Right ventricle myocardium inferior (tissue), 1 donor: ENCODE measurements at regions not wholly inside any gene's neighbourhood (a gene's known extent, or its start where the extent isn't known, plus 50 kb on each side); places are given as distances from the start of the nearest gene placed in this dataset.

Experiments used
- ATAC-seq: fragments of 200-7000 bp; cut with Tn5 transposase; one replicate; pipeline ENCODE4 v1.9.1; 2020; ENCODE audit warnings: mild to moderate bottlenecking, moderate library complexity
- DNase-seq: peaks from one replicate; pipeline ENCODE4 v3.0.0; 2021; ENCODE audit errors: missing footprints
- intact Hi-C: fragments of 100-400 bp; cut with DNase I; formaldehyde crosslinking; loops from one replicate; pipeline ENCODE4 v1.11.0; 2022
- donor health status: DM: no; HTN: yes; CAD: no; lungs with severe emphysema.

DNA sequence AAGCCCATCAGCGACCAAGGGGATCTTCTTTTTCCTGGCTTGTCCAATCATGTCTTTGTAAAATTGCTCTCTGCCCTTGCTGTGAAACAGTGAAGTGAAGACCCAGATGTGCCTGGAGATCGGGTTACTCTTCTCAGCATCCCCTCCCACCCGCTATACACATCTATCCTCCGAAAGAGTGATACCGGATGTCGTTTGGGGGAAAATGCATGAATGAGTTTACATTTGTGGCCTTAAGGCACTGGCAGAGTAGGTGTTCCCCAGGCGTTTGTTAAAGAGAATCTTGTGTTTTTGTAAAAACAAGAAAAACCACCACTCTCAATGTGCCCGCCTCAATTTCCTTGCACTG lies 528.3 kb downstream of the CMPK2 start:
- ATAC-seq (no peak), DNase-seq (no peak)
- intact Hi-C loops, result no loop called here

DNA sequence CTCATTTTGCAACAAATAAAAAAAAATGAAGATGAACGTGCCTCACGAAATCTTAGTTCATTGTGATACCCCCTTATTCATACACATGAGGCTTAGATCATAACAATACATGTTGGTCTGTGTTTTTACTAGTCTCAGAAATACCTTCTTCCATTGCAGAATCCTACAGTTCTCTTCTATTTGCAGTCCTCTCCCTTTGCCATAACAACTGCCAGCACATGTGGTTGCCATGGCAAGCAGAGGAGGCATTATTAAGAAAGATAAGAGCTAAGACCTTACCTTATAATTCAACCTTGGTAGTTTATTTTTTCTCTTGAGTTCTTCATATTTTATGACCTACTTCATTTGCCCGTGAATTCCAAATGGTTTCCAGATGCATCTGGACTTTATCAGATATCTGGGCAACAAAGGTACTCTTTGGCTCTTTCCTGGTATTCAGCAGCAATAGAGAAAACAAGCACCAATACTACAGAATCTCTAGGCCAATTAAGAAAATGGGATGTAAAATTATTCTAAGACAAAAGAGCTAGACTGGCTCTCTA lies 524.0 kb downstream of the CMPK2 start:
- intact Hi-C loops, result no loop called here
- DNase-seq (no peak), ATAC-seq (no peak)

DNA sequence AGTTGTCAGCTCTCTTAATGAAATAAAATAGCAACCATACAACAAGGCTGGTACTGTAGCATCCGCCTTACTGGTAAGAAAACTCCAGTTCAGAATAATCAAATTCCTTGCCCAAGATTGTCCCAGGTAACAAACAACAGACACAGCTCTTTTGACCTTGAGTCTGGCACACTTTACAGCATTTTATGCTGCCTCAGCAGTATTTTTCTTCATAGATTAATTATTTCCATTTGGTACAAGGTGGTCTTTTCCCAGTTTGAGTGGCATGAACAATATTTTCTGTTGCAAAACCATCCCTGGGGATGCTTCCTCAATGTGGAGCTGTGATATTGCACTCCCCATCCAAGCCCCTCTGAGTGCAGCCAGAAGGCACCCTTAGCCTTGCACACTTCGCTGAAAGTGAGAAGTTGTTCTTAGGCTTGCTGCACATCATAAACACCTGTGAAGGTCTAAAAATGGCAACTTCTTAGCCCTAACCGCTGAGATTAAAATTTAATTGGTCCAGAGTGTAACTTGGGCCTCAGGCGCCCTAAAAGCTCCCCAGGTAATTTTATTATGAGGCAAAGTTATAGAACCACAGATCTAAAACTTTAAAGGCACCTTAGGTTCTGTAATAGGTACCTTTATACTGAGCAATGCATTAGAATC lies 523.3 kb downstream of the CMPK2 start:
- DNase-seq (no peak), ATAC-seq (no peak)
- intact Hi-C loops, result no loop called here

DNA sequence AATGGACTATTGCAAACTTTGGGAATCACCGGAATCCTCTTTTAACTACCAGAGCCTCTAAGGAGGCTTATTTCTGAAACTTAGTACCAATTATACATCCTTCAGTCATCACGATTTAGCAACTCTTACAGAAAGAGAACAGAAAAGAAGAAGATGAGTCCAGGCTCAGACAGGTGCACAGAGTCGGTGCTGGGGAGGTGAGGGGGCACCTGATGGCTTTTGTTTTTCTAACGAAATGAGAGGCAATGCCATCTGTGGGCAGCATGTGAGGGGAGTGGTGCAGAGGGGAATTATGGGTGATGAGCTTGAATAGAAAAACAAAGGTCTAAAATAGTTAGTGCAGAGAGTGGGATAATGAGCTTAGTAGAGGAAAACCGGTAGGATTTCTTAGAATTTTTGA lies 522.6 kb downstream of the CMPK2 start:
- DNase-seq (no peak), ATAC-seq (no peak)
- intact Hi-C loops, result no loop called here

DNA sequence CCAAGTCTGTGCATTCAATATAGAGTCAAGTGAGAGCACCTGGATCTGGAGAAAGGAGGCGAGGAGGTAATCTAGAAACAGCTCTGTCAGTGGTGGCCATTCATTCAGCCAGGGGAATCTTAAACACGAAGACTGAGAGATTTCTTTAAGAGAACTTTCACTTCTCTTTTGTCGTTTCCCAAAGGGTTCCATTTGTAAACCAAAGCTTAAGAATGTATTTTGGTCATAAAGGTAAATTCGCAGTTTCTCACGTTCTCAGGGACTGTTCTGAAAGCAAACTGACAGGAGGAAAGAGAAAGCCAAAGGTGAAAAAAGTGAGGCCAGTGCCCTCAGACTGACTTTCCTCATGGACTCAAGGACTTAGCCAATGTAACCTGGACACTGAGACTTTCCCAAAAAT lies 513.5 kb downstream of the CMPK2 start:
- no peak for ATAC-seq

DNA sequence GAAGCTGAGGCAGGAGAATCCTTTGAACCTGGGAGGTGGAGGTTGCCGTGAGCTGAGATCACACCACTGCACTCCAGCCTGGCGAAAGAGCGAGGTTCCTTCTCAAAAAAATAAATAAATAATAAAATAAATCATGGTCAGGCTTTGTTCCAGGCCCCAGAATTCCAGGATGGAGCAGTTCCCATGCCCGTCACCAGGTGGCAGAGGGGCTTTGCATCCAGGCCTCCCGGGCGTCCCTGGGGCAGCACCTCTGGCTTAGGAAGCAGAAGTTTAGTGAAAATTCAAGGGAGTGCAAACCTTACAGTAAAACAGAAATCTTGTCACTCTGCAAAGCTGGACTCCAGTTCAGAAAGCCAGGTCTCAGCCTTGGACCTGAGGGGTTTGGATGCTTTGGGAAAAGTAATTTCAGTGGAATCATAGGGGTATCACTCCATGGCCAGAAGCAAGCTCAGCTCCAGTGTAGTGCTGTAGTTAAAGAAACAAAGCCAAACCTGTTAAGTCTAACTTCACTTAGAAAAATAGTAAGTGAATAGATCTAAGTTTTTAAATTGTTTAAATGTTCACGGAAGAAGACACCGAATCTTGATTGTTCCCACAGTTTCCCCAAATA lies 512.7 kb downstream of the CMPK2 start:
- ATAC-seq (no peak), DNase-seq (no peak)
- intact Hi-C loops, result loop anchor here (5.0 kb wide), 1 partner anchor 474 kb away; no protein-coding TSS in a partner anchor

More for the DNA sequence above, 513.5 kb downstream of the CMPK2 start:
- intact Hi-C loops, result loop anchor here (5.0 kb wide), 1 partner anchor 475 kb away; no protein-coding TSS in a partner anchor
- DNase-seq, result no peak

DNA sequence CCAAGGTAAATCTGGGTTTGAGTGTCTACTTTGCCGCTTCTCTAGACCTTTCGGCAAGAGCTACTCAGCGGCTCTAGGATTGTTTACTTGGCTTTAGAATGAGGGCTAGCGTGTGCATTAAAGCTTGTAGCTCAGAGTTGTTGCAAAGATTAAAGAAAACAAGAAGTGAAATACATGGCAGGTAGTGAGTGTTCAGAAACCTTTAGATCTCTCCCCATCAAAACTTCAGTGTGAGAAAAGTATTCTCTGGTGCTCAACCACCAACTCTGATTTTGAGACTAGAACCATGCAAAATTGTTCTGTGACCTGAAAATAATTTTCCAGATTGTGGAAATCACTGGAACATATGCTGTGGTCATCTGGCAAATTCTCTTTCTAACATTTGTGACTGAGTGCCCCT lies 512.0 kb downstream of the CMPK2 start:
- ATAC-seq (no peak), DNase-seq (no peak)
- intact Hi-C loops, result loop anchor here (5.0 kb wide), 1 partner anchor 474 kb away; no protein-coding TSS in a partner anchor

DNA sequence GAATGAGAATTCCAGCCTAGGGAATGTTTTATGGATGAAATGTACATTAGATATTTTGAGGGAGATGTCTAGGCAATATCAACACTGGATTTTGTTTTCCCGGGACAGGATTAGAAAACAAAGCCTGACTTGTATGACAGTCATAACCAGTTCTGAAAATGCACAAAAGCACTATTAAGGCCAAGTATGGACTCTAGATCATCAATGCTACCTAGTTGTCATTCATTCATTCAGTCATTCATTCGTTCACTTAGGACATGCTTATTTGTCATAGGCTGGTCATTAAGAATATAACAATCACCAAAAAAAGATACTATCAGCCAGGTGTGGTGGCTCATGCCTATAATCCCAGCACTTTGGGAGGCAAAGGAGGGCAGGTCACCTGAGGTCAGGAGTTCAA lies 511.2 kb downstream of the CMPK2 start:
- no peak for ATAC-seq
- intact Hi-C loops, result loop anchor here (5.0 kb wide), 1 partner anchor 473 kb away; no protein-coding TSS in a partner anchor
- no peak for DNase-seq

DNA sequence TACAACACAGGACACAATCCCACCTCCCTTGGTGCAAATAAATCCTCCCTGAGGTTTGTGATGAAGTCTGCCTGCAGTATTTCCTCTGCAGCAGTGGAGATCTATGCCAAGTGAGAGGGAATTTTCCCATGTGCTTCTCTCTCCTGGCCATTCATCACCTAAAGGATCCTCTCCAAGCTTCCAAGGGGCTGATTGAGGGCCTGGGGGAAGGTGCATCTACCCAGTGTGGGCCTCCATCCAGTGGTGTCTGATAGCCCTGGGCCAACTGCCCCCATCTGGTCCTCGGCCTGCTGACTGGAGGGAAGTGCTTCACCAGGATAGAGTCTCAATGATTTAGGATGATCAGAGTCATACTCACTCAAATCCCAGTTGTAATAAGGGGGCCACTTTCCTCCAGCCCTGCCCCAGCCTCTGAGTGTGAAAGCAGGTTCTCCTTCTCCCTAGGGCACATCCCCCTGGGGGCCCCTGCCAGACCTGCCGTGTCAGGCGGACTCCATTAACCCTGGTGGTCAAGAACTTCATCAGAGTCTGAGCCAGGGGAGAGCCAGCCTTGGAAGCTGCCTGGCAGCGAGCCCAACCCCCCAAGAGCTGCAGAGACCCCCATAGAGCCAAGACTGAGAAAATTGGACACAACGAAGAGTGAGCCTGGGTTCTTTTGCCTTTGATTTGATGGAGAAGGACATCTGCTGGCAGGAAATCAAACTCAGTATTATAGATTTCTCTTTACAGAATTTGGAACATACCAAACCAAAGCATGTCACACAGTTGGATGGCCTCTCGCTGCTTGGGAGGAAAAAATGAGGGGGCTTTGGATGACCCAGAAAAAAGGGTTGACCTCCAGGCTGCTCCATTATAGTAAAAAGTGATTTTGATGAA lies 509.6 kb downstream of the CMPK2 start:
- ATAC-seq (no peak), DNase-seq (peak; percentile 63)
- intact Hi-C loops, result no loop called here

DNA sequence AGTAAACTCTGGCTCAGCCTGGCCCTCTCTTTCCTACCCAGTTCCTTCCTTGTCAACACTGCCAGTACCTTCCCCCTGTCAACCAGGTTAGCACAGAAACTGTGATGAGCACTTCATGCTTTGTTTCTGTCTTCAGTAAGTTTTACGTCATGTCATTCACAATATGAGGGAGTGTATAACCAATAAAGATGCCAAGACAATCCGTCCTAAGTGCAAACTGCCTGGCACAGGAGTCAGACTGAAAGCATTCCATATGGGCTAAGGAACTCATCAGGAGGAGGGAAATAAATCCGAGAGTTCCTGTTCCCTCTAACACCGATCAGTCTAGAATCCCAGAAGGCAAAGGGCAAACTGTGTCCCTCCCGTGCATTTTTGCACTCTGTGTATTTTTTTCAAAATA lies 507.2 kb downstream of the CMPK2 start:
- DNase-seq, result no peak
- intact Hi-C loops, result no loop called here
- no peak for ATAC-seq

DNA sequence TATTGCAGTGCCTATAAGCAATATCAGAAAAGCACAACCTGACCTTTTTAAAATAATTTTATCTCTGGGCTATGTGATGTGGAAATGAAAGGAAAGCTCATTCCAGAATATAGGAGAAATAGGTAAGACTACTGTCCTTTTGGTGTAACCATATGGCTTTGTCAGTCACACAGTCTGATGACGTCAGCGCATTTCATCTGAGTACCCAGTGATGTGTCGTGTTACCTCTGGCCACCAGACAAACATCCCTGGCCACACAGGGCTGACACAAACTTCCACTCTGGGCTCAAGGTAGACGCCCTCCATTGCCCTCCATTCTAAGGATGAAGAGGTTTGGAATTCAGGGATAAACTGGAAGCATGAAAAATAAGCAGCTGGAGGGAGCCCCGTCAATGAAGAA lies 506.7 kb downstream of the CMPK2 start:
- intact Hi-C loops, result no loop called here
- ATAC-seq (no peak), DNase-seq (no peak)

DNA sequence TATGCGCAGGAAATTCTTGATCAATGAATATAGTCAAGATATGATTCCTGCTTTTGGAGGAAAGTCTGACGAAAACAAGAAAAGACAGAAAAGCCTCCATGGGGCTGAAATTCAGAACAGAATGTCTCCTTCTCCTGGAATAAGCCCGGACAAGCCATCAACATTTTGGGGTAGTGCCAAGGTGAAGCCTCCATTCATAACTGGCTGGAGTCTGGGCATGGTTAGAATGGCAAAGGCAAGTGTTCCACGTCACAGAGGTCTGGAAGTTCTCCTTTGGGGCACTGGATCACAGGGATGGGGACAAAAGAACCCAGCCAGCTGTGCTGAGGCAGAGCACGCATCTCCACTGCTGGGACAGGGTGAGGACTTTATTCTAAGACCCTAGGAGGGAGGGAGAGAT lies 505.7 kb downstream of the CMPK2 start:
- intact Hi-C loops, result no loop called here
- DNase-seq, result no peak
- no peak for ATAC-seq

DNA sequence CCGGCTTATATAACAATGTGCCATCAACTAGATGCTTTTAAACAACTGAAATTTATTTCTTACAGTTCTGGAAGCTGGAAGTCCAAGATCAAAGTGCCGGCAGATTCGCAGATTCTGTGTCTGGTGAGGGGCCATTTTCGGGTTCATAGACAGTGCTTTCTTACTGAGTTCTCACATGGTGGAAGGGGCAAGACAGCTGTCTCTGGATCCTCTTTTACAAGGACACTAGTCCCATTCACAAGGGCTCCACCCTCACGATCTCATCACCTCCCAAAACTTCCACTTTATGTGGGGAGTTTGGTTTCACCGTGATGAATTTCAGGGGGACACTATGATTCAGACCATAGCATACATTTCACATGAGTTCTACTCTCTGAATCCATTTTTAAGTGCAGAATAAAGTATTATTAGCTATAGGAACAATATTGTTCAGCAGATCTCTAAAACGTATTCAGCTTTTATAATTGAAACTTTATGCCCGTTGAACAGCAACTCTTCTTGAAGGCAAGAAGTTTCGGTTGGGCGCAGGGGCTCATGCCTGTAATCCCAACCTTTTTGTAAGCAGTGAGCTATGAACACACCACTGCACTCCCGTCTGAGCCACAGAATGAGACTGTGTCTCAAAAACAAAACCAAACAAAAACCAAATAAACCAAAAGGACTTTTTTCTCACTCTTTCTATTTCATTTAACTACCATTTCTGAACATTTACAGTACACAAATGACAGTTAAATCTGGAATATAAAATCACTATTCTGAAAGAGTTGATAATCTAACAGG lies 502.8 kb downstream of the CMPK2 start:
- intact Hi-C loops, result no loop called here
- DNase-seq (no peak), ATAC-seq (no peak)

DNA sequence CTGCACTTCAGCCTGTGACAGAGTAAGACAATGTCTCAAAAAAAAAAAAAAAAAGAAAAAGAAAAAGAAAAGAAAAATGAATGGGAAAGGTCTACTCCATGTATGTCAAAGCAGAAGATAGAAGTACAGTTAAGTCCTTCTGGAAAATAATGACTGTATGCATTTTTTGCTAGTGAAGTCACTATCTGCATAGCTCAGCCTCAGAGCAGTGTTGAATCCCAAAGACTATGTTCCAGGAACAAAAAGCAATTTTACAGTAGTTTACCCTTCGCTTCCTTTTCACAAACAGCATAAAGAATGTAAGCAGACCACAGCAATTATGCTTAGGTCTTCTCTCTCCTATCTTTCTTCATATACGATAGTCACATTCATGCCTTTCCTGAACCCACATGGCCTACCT lies 497.4 kb downstream of the CMPK2 start:
- DNase-seq (no peak), ATAC-seq (no peak)
- intact Hi-C loops, result no loop called here

DNA sequence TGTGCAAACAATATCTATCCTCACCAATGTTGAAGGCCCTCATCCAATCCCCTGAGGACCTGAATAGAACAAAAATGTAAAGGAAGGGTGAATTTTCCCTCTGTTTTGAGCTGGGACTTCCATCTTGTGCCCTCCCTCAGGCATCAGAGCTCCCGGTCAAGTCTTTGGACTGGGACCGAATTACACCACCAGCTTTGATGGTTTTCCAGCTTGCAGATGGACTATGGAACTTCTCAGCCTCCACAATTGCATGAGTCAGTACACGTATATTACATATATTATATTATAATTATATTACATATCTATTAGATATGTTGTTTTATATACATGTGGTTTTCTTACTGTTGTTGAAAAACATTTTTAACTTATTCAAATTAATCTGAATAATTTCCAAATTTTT lies 496.4 kb downstream of the CMPK2 start:
- DNase-seq, result no peak
- intact Hi-C loops, result no loop called here

DNA sequence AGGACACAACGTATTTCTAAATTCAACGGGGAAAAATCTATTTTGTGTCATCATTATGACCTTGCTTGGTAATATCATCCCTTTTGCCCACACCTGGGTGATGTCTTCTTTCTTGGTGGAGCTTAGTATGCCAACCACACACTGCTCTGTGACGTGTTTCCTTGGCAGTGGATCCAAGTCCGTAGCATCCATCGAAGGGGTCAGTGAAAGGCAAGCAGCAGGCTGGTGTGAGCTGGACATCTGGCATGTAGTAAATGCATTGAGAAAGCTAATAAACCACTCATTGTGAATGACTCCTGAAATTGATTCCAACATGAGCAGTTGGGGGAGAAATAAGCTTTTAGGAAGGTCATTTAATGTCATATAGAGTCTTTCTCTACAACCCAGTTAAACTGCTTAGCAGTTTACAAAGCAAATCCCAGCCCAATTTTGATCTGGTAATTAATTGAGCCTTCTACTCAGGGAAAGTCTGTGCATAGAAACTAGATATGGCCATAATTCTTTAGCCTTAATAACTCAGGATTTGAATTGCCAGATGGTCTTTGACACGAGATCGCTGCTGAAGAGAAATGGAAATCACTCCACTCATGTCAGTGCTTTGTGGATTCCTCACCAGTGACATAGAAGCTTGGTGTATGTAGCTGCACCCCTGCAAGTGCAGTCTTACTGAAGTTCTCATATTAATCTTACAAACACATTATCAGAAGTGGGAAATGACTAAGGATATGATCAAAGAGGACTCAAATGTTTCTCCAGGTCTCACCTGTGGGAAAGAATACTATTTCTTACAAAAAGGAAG lies 494.8 kb downstream of the CMPK2 start:
- intact Hi-C loops, result no loop called here
- DNase-seq, result no peak

More for the DNA sequence above, 496.4 kb downstream of the CMPK2 start:
- ATAC-seq, result no peak

DNA sequence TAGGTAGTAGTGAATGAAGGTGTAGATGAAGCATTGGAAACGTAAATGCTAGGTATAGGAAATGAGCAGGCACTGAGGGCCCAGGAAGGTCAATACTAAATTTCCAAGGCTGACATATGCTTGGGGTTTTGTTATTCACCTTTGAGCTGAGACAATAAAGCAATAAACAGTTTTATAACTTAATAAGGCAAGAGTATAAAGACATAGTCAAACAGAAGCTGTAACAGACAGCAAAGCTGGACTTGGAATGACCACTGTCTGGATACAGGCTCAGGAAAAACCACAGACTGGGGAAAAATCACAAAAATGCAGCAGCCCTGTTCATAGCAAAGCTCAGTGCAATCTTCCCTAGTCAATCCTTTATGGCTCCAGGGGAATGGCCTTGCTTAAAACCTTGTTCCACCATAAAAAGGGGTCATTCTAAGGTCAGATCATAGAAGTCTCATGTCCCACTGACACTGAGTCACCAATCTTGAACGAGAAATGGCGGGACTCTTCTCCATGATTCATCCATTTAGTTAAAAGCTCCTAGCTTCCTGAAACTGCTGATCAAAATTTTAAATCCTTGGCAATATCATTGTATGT lies 493.3 kb downstream of the CMPK2 start:
- ATAC-seq (no peak), DNase-seq (no peak)
- intact Hi-C loops, result no loop called here

More for the DNA sequence above, 494.8 kb downstream of the CMPK2 start:
- ATAC-seq, result no peak

DNA sequence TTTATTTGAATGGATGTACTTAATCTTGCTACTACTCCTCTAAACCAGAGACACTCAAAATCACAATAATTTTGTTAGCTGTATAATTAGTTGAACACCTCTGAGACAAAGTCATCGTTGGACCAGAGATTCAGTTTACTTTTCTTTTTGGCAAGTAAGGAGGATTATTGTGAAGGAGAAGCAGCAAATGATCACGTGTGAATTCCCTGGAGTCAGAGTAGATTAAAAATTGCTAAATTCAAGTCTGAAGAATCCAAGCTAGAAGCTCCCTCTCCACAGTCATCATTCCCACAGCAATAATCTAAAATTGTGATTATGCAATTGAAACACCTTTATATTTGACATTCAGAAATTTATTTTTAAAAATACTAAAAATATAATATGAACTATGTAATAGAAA lies 484.4 kb downstream of the CMPK2 start:
- no peak for DNase-seq
- ATAC-seq, result no peak
- intact Hi-C loops, result no loop called here
